ENCODE measurements at regions not wholly inside any gene's neighbourhood (a gene's known extent, or its start where the extent isn't known, plus 50 kb on each side); places are given as distances from the start of the nearest gene placed in this dataset.

GRCh38 chr12:13596714-13597113 is 384.7 kb downstream of the GRIN2B start:
- H3K4me3 ChIP-seq: no peak overlapping the region
- no peaks in the 10 kb centered on the region for H3K36me3 ChIP-seq
- H3K27me3 ChIP-seq: no peaks in the 10 kb centered on the region
- H3K9ac ChIP-seq (ENCODE audit: low read depth in 2 of 2, low read length in 2 of 2): no peak overlapping the region
- no peaks in the 10 kb centered on the region for H3K4me1 ChIP-seq
- H3K9me3 ChIP-seq: no peaks in the 10 kb centered on the region
- intact Hi-C loops (cut with DNase I): no loop called here
- no peak for TF ChIP-seq CTCF (IDR thresholded peaks at IDR 0.05)
- no peak overlapping the region for H3K27ac ChIP-seq
- no peak for DNase-seq

- no peaks in the 10 kb centered on the region for H3K27me3 ChIP-seq
- TF ChIP-seq CTCF (IDR thresholded peaks at IDR 0.05): no peak
Observed at GRCh38 chr12:13595536-13596443, 385.6 kb downstream of the GRIN2B start.

GRCh38 chr12:13594731-13595514 is 386.5 kb downstream of the GRIN2B start:
- intact Hi-C loops (cut with DNase I): no loop called here
- no peak overlapping the region for H3K9ac ChIP-seq (ENCODE audit: low read depth in 2 of 2, low read length in 2 of 2)
- H3K36me3 ChIP-seq: no peaks in the 10 kb centered on the region
- H3K27ac ChIP-seq: no peak overlapping the region
- no peaks in the 10 kb centered on the region for H3K9me3 ChIP-seq
- no peak for DNase-seq
- H3K4me1 ChIP-seq: no peaks in the 10 kb centered on the region
- H3K27me3 ChIP-seq: no peaks in the 10 kb centered on the region
- no peak overlapping the region for H3K4me3 ChIP-seq
- TF ChIP-seq CTCF (IDR thresholded peaks at IDR 0.05): no peak

More at GRCh38 chr12:13595536-13596443, 385.6 kb downstream of the GRIN2B start:
- Histone ChIP-seq H3K9me3 (no peaks in the 10 kb centered on the region), H3K4me3 (no peak overlapping the region), H3K27ac (no peak overlapping the region), H3K4me1 (no peaks in the 10 kb centered on the region), H3K36me3 (no peaks in the 10 kb centered on the region), H3K9ac (ENCODE audit: low read depth in 2 of 2, low read length in 2 of 2) (no peak overlapping the region)
- intact Hi-C loops (cut with DNase I): no loop called here
- DNase-seq: no peak

- Histone ChIP-seq H3K9ac (ENCODE audit: low read depth in 2 of 2, low read length in 2 of 2) (no peak overlapping the region), H3K4me3 (no peak overlapping the region), H3K9me3 (no peaks in the 10 kb centered on the region), H3K36me3 (no peaks in the 10 kb centered on the region), H3K27me3 (no peaks in the 10 kb centered on the region), H3K4me1 (no peaks in the 10 kb centered on the region), H3K27ac (no peak overlapping the region)
- no peak for DNase-seq
- TF ChIP-seq CTCF (IDR thresholded peaks at IDR 0.05): no peak
- intact Hi-C loops (cut with DNase I): no loop called here
Observed at GRCh38 chr12:13592063-13592942, 389.1 kb downstream of the GRIN2B start.

- Histone ChIP-seq H3K27ac (no peak overlapping the region), H3K27me3 (no peaks in the 10 kb centered on the region), H3K9ac (ENCODE audit: low read depth in 2 of 2, low read length in 2 of 2) (no peak overlapping the region), H3K9me3 (no peaks in the 10 kb centered on the region), H3K4me1 (no peaks in the 10 kb centered on the region), H3K4me3 (no peak overlapping the region), H3K36me3 (no peaks in the 10 kb centered on the region)
- intact Hi-C loops (cut with DNase I): no loop called here
- DNase-seq: no peak
- TF ChIP-seq CTCF (IDR thresholded peaks at IDR 0.05): no peak
Observed at GRCh38 chr12:13591488-13591887, 389.9 kb downstream of the GRIN2B start.

Measured in colonic mucosa (tissue), 4 donors.